Neural cell (in vitro differentiated cells): ENCODE measurements at regions not wholly inside any gene's neighbourhood (a gene's known extent, or its start where the extent isn't known, plus 50 kb on each side); places are given as distances from the start of the nearest gene placed in this dataset.

Experiments used
- CTCF ChIP-seq: fragments of 450-650 bp; IDR thresholded peaks from 2 replicates; pipeline ENCODE4 v1.5.1; 2014; ENCODE audit warnings: antibody characterized with exemption, mild to moderate bottlenecking, moderate library complexity; ENCODE audit not compliant: poor library complexity, severe bottlenecking
- EP300 ChIP-seq: fragments of 450-650 bp; conservative IDR thresholded peaks from 2 replicates; pipeline ENCODE4 v1.6.1; 2014; ENCODE audit warnings: antibody characterized with exemption, mild to moderate bottlenecking, moderate library complexity; ENCODE audit not compliant: poor library complexity, severe bottlenecking
- EZH2 ChIP-seq: fragments of 200-600, 300-800 bp; shearing (Covaris generic), sonication (generic); IDR thresholded peaks from 2 replicates; pipeline ENCODE4 v1.6.1; 2014; ENCODE audit warnings: antibody characterized with exemption, low read length, borderline replicate concordance, mild to moderate bottlenecking; ENCODE audit not compliant: insufficient read depth, poor library complexity, severe bottlenecking
- MXI1 ChIP-seq: fragments of 450-650 bp; conservative IDR thresholded peaks from 2 replicates; pipeline ENCODE4 v1.6.1; 2014; ENCODE audit warnings: antibody characterized with exemption, mild to moderate bottlenecking; ENCODE audit not compliant: poor library complexity, severe bottlenecking
- POLR2AphosphoS5 ChIP-seq: IDR thresholded peaks from 2 replicates; pipeline ENCODE4 v1.6.1; 2012
- RAD21 ChIP-seq: fragments of 450-650 bp; conservative IDR thresholded peaks from 2 replicates; pipeline ENCODE4 v1.6.1; 2014; ENCODE audit warnings: antibody characterized with exemption, mild to moderate bottlenecking, moderate library complexity
- REST ChIP-seq: IDR thresholded peaks from 2 replicates; pipeline ENCODE4 v1.6.1; 2012; ENCODE audit warnings: borderline replicate concordance
- SMC3 ChIP-seq: fragments of 450-650 bp; conservative IDR thresholded peaks from 2 replicates; pipeline ENCODE4 v1.6.1; 2014; ENCODE audit warnings: antibody characterized with exemption, mild to moderate bottlenecking, moderate library complexity; ENCODE audit not compliant: poor library complexity
- TAF1 ChIP-seq: IDR thresholded peaks from 2 replicates; pipeline ENCODE4 v1.6.1; 2012; ENCODE audit warnings: low read depth

GRCh38 chr6:41460742-41461336 lies 85.3 kb upstream of the FOXP4 start:
- TF ChIP-seq CTCF (no peak), SMC3 (no peak), POLR2AphosphoS5 (no peak), REST (no peak), EZH2 (no peak), RAD21 (no peak), EP300 (no peak), MXI1 (no peak), TAF1 (no peak)
